Cardiac muscle cell (in vitro differentiated cells and primary cell): ENCODE measurements at regions not wholly inside any gene's neighbourhood (a gene's known extent, or its start where the extent isn't known, plus 50 kb on each side); places are given as distances from the start of the nearest gene placed in this dataset.

Experiments used
- DNase-seq, 2 donors: peaks; one replicate each; pipeline versions ENCODE4 v3.0.0 to v3.0.0-alpha.2; 2010 to 2017; ENCODE audit warnings: low read depth in 1 of 2, low spot score in 1 of 2
- H3K27ac ChIP-seq: fragments of 200-600 bp; sonication (generic); 2 replicates; pipeline ENCODE4 v1.5.1; 2016
- H3K27me3 ChIP-seq: fragments of 200-600 bp; sonication (generic); 2 replicates; pipeline ENCODE4 v1.6.0; 2016; ENCODE audit warnings: control low read depth
- H3K36me3 ChIP-seq: fragments of 200-600 bp; sonication (generic); 2 replicates; pipeline ENCODE4 v1.5.1; 2016; ENCODE audit warnings: control low read depth
- H3K4me1 ChIP-seq: fragments of 200-600 bp; sonication (generic); 2 replicates; pipeline ENCODE4 v1.8.1; 2017; ENCODE audit warnings: low read depth, mild to moderate bottlenecking, mixed run types
- H3K4me3 ChIP-seq: fragments of 200-600 bp; sonication (generic); 2 replicates; pipeline ENCODE4 v1.5.1; 2016; ENCODE audit warnings: mild to moderate bottlenecking
- H3K9me3 ChIP-seq: fragments of 200-600 bp; sonication (generic); 2 replicates; pipeline ENCODE4 v1.5.1; 2017; ENCODE audit warnings: low read depth, mild to moderate bottlenecking, control low read depth
- TF ChIP-seq, protein P1 (sequence below): IDR thresholded peaks from 2 replicates; pipeline ENCODE4 v1.5.1; 2012; ENCODE audit warnings: low read depth, mild to moderate bottlenecking, low read length

DNA sequence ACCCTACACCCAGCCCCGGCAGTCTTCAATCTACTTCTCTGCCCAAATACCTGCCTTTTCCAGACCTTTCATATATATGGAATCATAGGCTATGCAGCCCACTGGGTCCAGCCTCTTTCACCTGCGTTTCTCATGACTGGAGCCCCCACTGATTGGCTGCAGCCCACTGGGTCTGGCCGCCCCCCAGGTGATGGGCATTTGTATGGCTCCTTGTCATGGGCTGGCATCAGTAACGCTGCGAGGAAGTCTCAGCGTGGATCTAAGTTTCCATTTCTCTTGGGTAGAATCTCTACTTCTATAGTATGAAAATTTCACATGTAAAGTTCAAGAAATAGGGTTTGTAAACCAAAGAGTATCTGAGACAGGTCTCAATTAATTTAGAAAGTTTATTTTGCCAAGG is 281.9 kb downstream of the NDUFA10 start:
- H3K27me3 ChIP-seq: no peaks in the 10 kb centered on the region

DNA sequence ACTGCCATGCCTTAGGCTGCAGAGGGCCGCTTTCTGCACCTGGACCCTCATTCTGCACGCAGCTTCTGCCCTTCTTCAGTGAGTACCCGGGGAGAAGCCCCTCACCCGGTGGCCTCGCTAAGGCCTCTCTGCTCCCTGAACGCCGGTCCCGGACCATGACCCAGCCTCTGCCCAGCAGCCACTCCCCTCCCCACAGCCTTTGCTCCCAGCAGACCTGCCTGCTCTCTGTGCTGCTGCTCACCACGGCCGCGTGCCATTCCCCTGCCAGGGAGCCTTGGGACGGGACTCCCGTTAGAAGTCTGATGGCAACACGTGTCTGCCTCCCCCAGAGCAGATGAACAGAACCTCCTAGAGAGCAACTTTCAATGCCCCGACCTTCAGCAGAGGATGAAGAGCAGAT is 282.8 kb downstream of the NDUFA10 start:
- Histone ChIP-seq H3K9me3 (no peaks in the 10 kb centered on the region), H3K4me3 (no peak overlapping the region), H3K4me1 (no peaks in the 10 kb centered on the region), H3K36me3 (no peaks in the 10 kb centered on the region), H3K27ac (no peak overlapping the region), H3K27me3 (no peaks in the 10 kb centered on the region)
- TF ChIP-seq, protein P1, sequence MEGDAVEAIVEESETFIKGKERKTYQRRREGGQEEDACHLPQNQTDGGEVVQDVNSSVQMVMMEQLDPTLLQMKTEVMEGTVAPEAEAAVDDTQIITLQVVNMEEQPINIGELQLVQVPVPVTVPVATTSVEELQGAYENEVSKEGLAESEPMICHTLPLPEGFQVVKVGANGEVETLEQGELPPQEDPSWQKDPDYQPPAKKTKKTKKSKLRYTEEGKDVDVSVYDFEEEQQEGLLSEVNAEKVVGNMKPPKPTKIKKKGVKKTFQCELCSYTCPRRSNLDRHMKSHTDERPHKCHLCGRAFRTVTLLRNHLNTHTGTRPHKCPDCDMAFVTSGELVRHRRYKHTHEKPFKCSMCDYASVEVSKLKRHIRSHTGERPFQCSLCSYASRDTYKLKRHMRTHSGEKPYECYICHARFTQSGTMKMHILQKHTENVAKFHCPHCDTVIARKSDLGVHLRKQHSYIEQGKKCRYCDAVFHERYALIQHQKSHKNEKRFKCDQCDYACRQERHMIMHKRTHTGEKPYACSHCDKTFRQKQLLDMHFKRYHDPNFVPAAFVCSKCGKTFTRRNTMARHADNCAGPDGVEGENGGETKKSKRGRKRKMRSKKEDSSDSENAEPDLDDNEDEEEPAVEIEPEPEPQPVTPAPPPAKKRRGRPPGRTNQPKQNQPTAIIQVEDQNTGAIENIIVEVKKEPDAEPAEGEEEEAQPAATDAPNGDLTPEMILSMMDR: no peak
- DNase-seq: no peak

More for the DNA sequence above, 281.9 kb downstream of the NDUFA10 start:
- Histone ChIP-seq H3K27ac (no peak overlapping the region), H3K4me1 (no peaks in the 10 kb centered on the region), H3K36me3 (no peaks in the 10 kb centered on the region), H3K9me3 (no peaks in the 10 kb centered on the region), H3K4me3 (no peak overlapping the region)
- TF ChIP-seq, protein P1: no peak
- no peak for DNase-seq

DNA sequence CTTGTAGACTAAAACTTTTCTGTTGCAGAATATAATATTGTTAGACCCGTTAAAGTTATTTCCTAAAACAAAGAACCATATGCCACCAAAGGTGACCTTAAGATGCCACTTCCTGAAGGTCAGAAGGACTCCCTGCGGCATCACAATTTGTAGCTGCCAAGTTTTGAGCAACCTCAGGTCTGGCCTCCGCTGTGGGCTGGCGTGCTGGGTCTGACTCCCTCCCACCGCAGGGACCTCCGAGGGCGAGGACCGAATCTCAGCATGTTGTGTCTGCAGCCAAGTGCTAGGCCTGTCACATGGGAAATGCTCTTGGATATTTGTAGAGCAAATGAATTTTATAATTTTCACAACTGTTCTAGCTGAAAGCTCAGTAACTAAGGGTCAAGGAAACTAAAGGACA is 285.9 kb downstream of the NDUFA10 start:
- Histone ChIP-seq H3K4me1 (no peaks in the 10 kb centered on the region), H3K27ac (no peak overlapping the region), H3K9me3 (no peaks in the 10 kb centered on the region), H3K36me3 (no peaks in the 10 kb centered on the region), H3K4me3 (no peak overlapping the region), H3K27me3 (no peaks in the 10 kb centered on the region)
- TF ChIP-seq, protein P1: no peak
- no peak for DNase-seq

DNA sequence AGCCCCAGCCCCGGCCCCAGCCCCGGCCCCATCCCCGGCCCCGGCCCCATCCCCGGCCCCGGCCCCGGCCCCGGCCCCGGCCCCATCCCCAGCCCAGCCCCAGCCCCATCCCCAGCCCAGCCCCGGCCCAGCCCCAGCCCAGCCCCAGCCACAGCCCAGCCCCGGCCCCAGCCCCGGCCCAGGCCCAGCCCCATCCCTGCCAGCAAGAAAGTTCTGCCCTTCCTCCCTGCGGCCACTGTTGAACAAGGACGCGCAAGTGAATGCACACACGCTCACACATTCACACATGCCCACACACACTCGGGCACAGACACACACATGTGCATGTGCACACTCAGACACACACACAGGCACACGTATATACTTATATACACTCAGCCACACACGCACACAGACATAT is 287.0 kb downstream of the NDUFA10 start:
- Histone ChIP-seq H3K4me3 (no peak overlapping the region), H3K27ac (no peak overlapping the region), H3K27me3 (no peaks in the 10 kb centered on the region), H3K36me3 (no peaks in the 10 kb centered on the region), H3K9me3 (no peaks in the 10 kb centered on the region), H3K4me1 (no peaks in the 10 kb centered on the region)
- TF ChIP-seq, protein P1: no peak
- no peak for DNase-seq

DNA sequence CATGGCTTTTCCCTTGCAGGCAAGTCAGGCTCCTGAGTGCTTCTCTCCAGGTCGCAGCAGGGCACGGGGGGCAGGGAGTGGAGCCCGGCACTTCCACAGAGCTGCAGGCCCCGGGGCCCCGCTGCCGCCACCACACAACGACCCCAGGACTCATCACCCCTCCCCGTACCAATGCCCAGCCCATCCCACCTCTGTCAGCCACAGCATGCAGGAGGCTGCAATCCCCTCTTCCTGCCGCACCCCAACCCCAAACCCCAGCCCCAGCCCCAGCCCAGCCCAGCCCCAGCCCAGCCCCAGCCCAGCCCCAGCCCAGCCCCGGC is 288.0 kb downstream of the NDUFA10 start:
- H3K36me3 ChIP-seq: no peaks in the 10 kb centered on the region
- H3K4me3 ChIP-seq: no peak overlapping the region
- H3K27me3 ChIP-seq: no peaks in the 10 kb centered on the region
- no peaks in the 10 kb centered on the region for H3K9me3 ChIP-seq
- TF ChIP-seq, protein P1: no peak
- no peaks in the 10 kb centered on the region for H3K4me1 ChIP-seq
- H3K27ac ChIP-seq: no peak overlapping the region
- DNase-seq: no peak
